ENCODE measurements at regions not wholly inside any gene's neighbourhood (a gene's known extent, or its start where the extent isn't known, plus 50 kb on each side); places are given as distances from the start of the nearest gene placed in this dataset.

DNA sequence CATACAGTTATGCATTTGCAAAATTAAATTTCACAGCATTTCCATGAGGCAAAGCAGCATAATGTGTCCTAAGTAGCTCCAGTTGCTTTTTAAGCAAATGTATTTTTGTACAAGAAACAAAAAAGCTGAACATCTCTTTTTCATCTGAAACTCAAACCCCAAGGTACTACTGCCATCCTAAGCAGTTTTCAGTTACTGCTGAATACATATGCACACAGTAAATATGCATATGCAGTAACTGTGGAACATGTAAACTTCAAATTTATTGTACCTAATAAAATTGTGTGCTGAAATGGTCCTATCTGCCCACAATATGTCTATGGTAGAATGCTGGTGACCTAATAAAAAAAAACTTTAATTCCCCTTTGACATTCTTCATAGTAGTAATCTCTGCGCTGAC, 458.6 kb upstream of the INTU start:
- Histone ChIP-seq H3K27me3 (ENCODE audit: control insufficient read depth, insufficient read depth, low read length) (no peaks in the 10 kb centered on the region), H3K4me1 (ENCODE audit: control insufficient read depth in 2 of 3, insufficient read depth in 2 of 3, low read depth in 1 of 3, low read length in 3 of 3) (no peaks in the 10 kb centered on the region), H3K36me3 (ENCODE audit: control insufficient read depth in 2 of 3, insufficient read depth in 3 of 3, low read length in 3 of 3) (no peaks in the 10 kb centered on the region), H3K4me3 (ENCODE audit: low read length in 3 of 3) (no peak overlapping the region), H3K9me3 (ENCODE audit: control insufficient read depth in 2 of 3, insufficient read depth in 1 of 3, low read length in 3 of 3) (no peaks in the 10 kb centered on the region), H3K27ac (ENCODE audit: low read depth in 2 of 2, low read length in 2 of 2) (no peak overlapping the region), H3K9ac (ENCODE audit: low read length in 3 of 3) (no peak overlapping the region)
- DNase-seq (peak in 2 of 5 donors; percentile 30 to 72), FAIRE-seq (no peak)
- TF ChIP-seq, protein P1, sequence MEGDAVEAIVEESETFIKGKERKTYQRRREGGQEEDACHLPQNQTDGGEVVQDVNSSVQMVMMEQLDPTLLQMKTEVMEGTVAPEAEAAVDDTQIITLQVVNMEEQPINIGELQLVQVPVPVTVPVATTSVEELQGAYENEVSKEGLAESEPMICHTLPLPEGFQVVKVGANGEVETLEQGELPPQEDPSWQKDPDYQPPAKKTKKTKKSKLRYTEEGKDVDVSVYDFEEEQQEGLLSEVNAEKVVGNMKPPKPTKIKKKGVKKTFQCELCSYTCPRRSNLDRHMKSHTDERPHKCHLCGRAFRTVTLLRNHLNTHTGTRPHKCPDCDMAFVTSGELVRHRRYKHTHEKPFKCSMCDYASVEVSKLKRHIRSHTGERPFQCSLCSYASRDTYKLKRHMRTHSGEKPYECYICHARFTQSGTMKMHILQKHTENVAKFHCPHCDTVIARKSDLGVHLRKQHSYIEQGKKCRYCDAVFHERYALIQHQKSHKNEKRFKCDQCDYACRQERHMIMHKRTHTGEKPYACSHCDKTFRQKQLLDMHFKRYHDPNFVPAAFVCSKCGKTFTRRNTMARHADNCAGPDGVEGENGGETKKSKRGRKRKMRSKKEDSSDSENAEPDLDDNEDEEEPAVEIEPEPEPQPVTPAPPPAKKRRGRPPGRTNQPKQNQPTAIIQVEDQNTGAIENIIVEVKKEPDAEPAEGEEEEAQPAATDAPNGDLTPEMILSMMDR (IDR thresholded peaks at IDR 0.05; ENCODE audit: borderline replicate concordance, extremely low read depth, insufficient read depth): no peak
- intact Hi-C loops (cut with DNase I): no loop called here

DNA sequence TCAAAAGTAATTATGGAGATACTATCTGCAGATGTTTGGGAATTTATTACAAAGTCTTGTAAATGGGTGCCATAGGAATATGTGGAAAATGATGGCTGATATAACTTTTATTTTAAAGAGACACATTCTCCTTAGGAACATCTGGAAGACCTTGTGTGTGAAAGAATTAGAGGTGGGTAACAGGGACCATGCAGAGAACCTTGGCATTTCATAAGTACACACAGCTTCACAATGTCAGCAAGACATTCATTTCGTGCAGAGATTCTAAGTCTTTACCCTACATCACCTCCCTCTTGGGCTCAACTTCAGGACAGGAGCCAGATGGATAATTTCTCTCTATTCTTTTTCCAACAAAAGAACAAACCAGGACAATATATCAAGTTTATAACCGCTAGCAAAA, 458.1 kb upstream of the INTU start:
- intact Hi-C loops (cut with DNase I): no loop called here
- FAIRE-seq (no peak), DNase-seq (peak in 2 of 5 donors; percentile 46 to 82)
- Histone ChIP-seq H3K9ac (ENCODE audit: low read length in 3 of 3) (no peak overlapping the region), H3K27me3 (ENCODE audit: control insufficient read depth, insufficient read depth, low read length) (no peaks in the 10 kb centered on the region), H3K27ac (ENCODE audit: low read depth in 2 of 2, low read length in 2 of 2) (no peak overlapping the region), H3K9me3 (ENCODE audit: control insufficient read depth in 2 of 3, insufficient read depth in 1 of 3, low read length in 3 of 3) (no peaks in the 10 kb centered on the region), H3K4me3 (ENCODE audit: low read length in 3 of 3) (no peak overlapping the region), H3K36me3 (ENCODE audit: control insufficient read depth in 2 of 3, insufficient read depth in 3 of 3, low read length in 3 of 3) (no peaks in the 10 kb centered on the region), H3K4me1 (ENCODE audit: control insufficient read depth in 2 of 3, insufficient read depth in 2 of 3, low read depth in 1 of 3, low read length in 3 of 3) (no peaks in the 10 kb centered on the region)
- TF ChIP-seq, protein P1 (IDR thresholded peaks at IDR 0.05; ENCODE audit: borderline replicate concordance, extremely low read depth, insufficient read depth): no peak

DNA sequence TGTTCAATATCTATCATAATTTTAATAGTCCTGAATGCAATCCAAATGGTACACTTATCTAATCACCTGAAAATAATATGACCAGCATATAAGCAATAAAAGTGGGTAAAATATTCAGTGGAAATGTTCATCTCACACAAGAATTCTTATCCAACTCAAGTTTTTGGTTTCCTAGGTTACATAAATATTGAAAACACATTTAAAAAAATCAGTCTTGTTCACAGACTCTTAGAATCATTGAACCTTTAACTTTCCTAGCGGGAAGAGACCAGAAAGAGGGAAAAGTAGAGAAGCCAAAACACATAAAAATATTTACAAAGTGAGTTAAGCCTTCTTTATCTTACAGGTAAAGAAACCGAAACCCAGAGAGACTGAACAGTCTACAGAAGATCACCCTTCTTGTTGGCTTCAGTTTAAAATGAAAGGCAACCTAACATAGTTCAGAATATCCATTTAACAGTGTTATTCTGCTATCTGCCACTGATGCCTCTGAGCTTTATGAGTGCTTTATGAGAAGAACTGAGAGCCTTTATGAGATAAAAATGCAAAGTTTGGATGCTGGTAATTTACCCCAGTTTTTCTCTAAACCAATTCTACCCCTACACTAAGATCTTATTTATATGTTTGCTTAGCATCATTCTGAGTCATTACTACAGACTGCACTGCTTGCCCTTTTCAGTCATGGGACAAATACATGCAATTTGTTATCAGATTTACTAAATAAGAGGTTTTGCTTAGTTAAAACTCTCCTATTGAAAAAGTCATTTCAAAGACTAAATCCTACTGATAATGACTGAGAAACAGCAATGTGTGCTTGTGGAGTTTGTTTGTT, 453.3 kb upstream of the INTU start:
- intact Hi-C loops (cut with DNase I): no loop called here
- Histone ChIP-seq H3K4me3 (ENCODE audit: low read length in 3 of 3) (no peak overlapping the region), H3K9ac (ENCODE audit: low read length in 3 of 3) (no peak overlapping the region), H3K36me3 (ENCODE audit: control insufficient read depth in 2 of 3, insufficient read depth in 3 of 3, low read length in 3 of 3) (no peaks in the 10 kb centered on the region), H3K27me3 (ENCODE audit: control insufficient read depth, insufficient read depth, low read length) (no peaks in the 10 kb centered on the region), H3K27ac (ENCODE audit: low read depth in 2 of 2, low read length in 2 of 2) (no peak overlapping the region), H3K9me3 (ENCODE audit: control insufficient read depth in 2 of 3, insufficient read depth in 1 of 3, low read length in 3 of 3) (no peaks in the 10 kb centered on the region), H3K4me1 (ENCODE audit: control insufficient read depth in 2 of 3, insufficient read depth in 2 of 3, low read depth in 1 of 3, low read length in 3 of 3) (no peaks in the 10 kb centered on the region)
- no peak for DNase-seq
- no peak for FAIRE-seq
- TF ChIP-seq, protein P1 (IDR thresholded peaks at IDR 0.05; ENCODE audit: borderline replicate concordance, extremely low read depth, insufficient read depth): no peak

Data from kidney (tissue), 13 donors.